GM21423 (cell line): ENCODE measurements at regions not wholly inside any gene's neighbourhood (a gene's known extent, or its start where the extent isn't known, plus 50 kb on each side); places are given as distances from the start of the nearest gene placed in this dataset.

Experiments
- ATAC-seq: cut with Tn5 transposase; IDR thresholded peaks from one replicate; pipeline ENCODE4 v1.9.1; 2021; ENCODE audit warnings: mild to moderate bottlenecking, moderate library complexity; ENCODE audit not compliant: unreplicated experiment

DNA sequence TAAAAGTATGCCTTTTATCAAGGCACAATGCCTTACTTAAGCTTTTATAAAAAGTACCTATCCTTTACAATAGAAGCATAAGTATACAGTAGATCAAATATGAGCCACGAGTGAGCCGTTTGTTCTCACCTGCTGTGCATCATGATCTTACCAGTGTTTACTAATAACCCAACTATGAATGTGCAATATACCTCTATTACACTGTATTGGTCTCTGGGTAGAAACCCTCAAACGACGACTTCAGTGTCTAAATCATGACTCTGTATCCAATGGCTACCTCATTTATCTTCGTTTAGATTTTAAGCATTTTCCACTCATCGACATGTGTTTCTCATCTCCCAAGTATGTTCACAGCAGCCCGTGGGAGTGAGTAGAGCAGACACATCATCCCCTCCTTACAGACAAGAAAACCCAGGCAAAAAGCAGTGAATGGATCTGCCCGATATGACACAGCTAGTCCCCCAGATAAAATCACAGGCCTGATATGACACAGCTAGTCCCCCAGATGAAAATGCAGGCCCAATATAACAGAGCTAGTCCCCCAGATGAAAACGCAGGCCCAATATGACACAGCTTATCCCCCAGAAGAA lies 279.8 kb downstream of the TNS1 start:
- no peak for ATAC-seq

DNA sequence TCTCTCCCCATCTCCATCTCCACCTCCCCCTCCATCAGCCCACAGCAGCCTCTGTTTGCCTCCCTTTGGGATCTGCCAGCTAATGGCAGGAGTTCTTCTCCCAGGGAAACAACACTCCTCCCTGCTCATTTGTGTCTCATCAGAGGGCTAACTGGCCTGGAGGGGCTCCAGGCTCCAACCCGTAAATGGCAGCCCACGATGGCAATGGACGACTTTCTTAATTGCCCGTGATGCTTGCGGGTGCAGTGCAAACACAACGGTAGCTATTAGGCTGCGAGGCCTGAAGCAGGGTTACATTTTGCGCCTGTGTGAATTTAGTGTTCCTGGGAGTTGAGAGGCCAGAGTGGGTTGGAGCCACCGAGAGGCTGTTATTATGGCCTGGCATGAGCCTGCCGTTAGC lies 285.1 kb downstream of the TNS1 start:
- ATAC-seq, result no peak

DNA sequence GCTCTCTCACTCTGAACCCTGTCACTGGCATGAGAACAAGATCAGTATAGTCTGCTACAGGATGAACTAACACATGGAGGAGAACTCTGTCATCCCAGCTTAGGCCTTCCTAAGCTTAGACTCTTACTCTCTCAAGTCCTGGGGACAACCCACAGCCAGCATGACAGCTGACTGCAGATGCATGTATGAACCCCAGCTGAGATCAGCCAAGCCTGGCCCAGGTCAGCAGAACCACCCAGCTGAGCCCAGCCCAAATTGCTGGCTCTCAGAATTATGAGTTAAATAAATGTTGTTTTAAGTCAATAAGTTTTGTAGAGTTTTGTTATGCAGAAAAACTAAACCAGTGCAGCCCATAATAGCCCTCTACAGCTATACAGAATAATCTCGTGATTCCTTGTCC lies 287.3 kb downstream of the TNS1 start:
- ATAC-seq, result no peak

DNA sequence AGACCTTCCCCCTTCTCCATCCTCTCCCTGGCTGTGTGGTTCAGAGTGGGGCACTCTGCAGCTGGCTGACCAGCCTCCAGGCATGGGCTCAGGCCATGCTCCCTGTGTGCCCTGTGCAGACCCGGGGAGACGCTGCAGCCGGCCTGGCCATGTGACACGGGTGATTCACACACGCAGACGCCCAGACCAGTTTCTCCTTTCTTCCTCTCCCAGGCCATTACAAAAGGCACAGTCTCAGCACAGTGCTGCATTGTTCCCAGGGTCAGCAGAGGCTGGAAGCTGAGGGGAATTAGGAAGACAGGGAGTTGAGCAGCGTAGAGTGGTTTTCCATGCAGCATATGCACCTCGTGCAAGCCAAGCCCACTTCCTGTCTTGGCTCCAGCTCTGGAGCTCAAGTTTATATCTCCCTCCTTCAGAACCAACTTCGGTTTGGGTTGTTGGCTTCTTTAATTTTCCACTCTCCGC lies 288.5 kb downstream of the TNS1 start:
- no peak for ATAC-seq

DNA sequence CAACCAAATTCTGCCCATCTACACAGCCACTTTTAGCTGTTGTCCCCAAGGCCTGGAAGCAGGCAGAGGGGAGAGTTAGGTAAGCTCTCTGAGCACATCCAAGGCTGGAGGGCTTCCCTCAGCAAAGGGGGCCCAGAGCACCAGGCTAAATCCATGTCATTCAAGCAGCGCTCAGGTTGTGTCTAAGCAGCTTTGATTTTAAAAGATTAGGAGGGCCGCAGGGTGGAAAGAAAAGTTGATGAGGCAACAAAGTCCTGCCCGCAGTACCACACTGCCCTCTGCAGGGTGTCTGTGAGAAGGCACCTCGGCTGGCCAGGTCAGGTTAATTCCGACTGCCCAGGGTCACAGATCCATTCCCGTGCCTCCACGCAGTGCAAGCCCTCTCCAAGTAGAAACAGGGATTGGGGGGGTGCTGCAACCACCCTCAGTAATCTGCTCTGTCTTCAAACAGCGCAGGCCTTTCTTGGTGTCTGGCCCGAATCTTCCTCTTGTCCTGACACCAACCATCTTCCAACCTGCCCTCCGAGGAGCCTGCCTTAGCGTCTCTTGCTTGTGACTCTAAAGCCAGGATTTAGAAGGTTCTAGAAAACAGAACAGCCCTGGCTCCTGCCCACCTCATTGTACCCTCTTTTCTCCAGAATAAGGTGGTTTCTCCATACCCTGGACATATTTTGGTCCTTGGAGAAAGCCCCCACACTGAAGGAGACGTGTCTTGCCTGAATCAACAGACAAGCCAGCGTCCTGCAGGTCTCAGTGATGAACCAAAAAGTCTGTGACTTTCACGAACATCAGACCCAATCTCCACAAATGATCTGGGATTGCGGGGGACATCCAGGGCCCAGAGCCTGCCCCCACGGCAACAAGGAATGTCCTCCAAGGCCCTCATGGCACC lies 289.2 kb downstream of the TNS1 start:
- no peak for ATAC-seq

DNA sequence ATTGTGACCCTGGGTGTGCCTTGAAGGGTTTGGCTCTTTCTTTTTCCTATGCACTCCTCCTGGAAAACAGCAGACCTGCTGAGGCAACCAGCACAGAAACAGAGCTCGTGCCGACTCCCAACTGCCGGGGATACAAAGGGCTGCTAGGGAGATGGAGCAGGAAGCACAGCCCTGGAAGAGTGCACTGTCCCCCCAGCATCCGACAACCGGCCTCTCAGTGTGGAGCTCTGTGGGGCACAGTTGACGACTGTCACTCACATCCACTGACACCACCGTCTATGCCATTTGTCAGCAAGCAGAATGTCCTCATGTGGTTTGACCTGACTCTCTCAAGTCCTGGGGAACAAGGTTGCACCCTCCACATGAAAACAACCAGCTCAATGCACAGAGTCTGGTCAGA lies 290.4 kb downstream of the TNS1 start:
- ATAC-seq, result no peak

DNA sequence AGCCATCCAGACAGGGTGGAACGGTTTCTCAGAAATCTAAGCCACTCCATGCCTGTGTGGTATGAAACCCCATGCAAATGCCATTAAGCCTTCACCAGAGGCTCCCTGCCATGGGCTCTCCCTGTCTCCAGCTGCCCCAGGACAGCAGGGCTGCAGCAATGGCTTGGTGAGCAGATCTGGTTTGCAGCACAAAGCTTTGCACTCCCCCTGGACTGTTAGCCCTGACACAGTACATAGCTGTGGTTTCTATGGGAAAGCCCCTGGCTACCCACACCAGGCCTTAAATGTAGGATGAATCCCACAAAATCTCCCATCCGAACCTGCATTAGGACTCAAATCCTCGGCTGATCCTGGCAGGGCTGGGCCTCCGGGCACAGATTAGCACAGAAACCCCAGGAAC lies 291.6 kb downstream of the TNS1 start:
- no peak for ATAC-seq

DNA sequence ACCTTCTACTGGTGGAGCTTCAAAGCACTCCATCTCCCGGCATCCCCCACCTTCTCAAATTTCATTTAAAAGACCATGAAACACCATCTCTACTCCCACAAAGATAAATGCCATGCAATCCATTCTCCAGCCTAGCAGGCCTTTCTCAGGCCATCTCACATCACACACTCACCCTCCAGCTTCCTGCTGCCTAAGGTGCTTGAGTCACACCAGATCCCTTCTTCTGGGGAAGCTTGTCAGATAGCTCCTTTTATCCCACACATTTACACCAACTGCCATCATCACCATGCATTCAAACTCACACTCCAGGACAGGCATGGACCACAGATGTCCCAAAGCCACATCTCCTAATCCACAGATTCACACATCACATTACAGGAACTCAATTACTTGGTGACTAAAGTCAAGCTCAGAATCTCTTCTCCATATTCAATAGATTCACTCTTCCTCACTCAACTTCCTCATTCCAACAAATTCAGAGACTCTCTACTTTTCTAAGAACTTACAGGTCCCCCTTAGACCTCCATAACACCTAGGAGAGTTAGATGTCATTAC lies 292.5 kb downstream of the TNS1 start:
- ATAC-seq, result no peak

DNA sequence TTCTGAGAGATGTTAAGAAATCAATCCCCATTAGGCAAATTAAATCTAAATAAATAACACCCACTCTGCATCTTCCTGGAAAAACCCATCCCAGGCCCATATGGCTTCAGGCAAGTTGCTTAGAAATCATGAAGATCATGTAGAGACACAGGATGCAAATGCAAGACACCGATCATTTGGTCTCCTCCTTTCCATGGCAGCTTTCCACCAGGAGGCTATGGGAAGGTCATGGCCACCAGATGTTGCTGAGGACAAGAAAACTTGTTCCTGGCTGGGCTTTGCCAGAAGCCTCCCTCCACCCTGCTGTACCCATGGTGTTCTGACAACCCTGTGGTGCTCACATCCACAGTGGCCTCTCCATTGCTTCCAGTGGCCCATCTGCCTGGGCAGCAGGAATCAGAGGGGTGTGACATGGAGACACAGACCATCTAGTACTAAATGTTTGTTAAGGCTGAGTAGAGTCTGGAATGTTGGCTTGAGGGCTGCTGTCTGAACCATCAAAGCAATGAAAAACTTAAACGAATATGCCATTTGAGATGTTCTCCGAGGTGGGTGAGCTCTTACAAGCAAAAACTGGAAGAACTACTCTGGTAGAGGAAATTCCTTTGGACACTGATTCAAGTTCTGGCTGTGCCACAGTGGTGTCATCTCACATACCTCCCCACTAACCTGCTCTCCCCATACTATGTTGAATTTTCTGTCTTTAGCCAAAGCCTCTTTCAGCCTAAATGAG lies 293.2 kb downstream of the TNS1 start:
- no peak for ATAC-seq

DNA sequence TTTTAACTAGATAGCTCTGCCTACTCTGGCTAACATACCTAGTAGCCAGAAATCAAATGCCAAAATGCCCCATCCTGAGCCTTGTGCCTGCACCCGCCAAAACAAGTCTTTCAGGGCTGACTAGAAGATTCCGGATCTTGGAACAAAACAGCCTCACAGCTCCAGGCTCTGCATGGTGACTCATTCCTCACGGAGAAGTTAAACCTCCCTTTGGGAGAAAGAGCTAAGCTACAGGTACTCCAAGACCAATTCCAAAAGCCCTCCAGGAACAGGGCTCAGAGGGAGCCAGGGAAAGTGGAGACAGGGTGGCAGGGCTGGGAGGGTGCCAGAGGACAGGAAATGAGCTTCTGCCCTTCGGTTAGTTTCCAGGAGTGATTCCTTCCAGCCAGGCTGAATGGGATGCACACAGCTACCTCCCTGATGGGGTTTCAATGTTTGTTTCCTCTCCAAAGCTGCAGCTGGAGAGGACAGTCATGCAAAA lies 295.6 kb downstream of the TNS1 start:
- no peak for ATAC-seq

DNA sequence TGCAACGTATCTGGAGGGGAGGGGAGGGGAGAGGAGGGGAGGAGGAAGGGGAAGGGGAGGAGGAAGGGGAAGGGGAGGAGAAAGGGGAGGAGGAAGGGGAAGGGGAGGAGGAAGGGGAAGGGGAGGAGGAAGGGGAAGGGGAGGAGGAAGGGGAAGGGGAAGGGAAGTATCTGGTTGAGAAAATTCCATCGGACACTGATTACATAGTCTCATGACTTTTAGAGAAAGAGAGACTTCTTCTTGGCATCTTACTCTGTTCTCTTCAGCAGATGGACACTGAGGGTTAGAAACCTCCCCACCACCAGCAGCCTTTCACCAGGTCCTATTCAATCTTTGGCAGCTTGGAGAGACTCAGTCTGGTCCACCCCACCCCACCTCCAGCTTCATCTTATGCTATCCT lies 296.3 kb downstream of the TNS1 start:
- ATAC-seq, result no peak

DNA sequence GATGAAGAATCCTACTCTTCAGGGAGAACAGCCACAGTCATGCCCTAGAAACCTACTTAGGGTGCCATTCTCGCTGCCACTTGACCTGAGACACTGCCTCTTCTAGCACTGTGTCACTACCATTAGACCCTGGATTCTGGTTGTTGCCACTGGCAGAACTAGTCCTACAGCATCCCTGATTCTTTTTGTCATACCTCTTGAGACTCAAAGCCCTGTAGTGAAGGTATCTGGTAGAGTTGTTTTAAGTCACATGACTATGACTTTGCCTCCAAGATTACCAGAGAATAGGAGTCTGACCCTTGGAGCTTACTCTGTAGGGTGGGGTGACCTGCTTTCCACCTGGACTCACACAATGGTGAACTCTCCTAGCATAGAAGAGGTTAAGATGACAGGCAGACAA lies 296.7 kb downstream of the TNS1 start:
- no peak for ATAC-seq

DNA sequence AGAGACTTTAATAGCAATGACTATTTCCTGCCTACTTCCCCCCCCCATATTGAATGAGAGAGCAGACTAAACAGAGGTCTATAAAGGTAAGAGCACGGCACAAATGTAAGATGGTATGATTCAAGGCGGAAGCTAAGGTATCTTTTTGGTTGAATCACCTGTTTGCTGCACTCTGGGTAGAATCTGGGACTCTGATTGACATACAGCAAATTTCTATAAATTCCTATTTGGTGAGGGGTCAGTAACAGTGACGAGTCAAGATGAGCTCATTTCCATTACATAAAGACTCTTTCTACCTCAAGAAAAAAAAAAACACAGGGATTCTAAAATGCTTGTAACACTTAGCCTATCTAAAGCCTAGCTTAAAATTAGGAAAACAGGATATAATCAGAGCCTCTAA lies 297.3 kb downstream of the TNS1 start:
- no peak for ATAC-seq

DNA sequence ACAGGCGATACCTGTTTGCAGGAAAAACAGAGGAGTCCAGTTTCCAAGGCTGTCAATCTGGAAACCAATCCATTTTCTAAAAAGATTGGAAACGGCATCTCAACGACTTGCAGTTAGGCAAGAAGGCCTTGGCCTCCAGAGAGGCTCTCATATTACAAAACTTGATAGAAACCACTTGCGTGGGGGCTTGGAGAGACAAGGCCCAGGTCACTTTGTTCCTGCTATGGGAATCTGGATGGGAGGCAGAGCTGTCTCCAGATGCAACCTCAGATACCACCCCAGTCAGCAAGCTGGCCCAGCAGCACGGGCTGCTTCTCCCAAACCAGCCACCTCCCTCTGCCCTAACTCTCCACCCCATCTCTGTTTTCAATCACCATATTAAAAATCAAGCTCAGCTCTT lies 298.8 kb downstream of the TNS1 start:
- no peak for ATAC-seq

DNA sequence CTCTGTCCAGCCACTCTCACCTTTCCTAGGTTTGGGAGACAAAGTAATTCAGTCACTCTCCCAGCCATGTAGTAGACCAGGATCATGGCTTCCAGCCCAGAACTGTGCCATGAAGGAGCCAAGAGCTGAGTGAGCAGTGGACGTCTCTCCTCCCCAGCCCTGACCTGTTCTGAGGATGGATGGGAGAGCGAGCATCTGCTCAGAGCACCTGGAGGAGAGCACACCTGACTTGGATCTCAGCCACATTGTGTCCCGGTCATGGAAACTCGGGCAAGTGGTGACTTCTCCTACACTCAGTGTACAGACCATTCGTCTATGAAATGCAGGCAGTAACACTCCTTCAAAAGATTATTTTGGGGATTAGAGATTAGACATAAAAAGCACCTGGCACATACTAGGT lies 299.7 kb downstream of the TNS1 start:
- no peak for ATAC-seq

DNA sequence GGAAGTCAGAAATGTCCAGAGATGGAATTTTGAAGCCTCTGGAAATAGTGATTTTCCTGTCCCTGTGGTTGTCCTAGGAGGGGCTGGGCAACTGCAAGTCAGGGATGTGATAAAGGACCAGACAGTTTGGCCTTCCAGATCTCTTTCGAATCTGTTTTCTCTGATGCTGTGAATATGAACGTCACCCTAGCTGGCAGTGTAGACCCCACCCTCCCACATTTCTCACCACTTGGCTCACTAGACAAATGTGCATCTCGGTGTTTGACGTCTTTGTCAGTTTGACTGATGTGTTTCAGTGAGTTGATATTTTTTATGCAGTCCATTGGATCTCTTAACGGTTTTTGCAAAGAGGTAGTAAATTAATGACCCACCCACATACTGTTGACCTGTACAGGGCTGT lies 301.2 kb downstream of the TNS1 start:
- ATAC-seq, result no peak

DNA sequence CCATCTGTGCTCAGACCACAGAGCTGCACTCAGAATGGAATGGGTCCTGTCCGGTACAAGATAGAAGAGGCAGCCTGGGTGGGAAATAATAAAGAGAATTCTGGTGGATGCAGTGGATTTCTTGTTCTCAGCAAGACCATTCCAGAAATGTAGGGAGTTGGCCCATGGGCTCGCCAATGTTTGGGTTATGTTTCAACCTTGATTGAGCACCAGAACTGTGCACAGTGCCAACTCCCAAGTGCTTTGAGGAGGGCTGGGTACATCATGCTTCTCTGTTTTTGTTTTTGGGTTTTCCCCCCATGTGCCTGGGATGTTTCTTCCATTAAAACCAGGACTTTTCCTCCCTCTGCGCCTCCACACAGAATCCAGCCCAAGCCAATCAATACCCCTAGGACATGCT lies 304.1 kb downstream of the TNS1 start:
- no peak for ATAC-seq

DNA sequence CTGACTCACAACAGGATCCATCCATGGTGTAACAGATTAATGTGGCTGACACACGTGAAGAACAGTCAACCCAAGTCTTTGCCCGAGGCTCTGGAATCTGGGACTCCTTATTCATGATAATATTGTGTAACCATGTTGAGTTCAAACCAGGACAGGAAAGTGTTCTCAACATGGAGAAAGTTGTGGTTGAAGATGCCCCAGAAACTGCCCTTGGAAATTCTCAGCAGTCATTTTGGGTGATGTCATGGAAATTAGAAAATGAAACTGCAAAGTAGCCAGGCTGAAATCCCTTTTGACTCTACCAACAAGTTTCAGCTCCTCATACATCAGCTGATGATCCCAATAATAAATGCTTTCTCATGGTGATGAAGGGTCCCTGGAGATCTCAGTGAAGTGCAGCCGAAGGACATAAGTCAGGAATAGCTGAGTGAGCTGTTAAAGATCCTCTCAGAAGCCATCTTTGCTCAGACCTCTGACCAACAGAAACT lies 307.7 kb downstream of the TNS1 start:
- ATAC-seq, result no peak

DNA sequence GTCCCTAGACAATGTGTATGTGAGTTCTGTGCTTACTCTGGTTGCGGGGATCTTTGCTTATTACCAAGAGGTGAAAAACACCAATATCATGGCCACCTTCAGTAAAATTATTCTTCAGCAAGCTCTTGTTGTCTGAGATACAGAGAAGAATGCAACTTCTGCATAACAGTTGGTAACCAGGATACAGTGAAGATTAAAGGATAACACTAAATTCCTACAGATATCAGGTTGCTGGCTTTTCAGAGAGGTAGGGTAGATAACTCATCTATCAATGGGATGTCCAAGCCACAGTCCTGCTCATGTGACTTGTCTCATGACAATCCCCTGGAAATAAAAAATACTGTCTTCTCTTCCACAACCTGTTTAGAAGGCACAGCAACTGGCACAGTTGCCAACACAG lies 308.5 kb downstream of the TNS1 start:
- no peak for ATAC-seq

DNA sequence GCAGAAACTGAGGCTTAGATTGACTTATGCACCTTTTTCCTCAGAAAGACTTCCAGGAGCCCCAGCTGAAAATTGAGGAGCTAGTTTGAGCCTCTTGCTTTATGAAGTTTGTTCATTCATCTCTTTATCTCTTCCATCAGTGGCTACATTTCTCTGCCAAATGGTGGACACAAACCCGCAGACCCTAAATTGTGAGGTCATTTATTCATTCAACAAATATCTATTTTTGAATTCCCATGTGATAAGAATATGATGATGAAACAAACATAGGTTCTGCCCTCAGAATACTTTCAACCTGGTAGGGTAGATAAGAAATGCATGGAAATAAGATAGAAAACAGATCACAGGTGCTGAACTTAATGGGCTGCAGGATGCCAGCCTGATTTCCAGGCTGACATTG lies 309.4 kb downstream of the TNS1 start:
- no peak for ATAC-seq

DNA sequence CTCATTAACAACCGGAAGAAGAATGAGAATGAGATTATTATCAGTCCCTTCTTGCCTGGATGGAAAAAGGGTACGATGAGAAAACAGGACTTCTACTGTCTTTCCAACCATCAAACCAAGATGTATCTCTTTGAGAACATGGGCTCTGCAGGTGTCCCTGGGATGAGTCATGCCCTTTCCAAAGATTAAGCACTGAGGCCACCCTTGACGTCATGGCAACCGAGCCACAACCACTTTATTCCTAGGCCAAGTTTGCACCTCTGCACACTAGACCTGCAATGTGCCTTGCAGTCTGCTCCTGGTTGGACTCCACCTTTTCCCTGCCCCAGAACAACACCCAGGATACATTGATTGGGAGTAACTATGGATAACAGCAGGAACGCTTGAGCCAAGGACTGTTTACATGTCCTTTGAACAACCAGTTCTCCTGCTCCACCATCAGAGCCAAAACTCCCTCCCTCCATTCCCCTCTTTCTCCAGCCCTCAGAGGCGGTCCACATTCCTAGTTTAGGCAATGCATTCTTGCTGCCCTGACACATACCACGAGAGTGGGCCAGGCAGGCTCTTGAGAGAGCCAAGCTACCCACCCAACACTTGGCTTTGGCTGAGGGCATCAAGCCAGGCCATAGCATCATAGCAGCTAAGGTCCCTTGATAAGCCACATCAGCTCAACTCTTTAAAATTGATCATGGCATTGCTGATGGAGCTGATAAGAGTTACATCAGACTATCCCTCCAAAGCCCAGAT lies 310.7 kb downstream of the TNS1 start:
- ATAC-seq, result no peak
